CD14-positive monocyte (primary cell): ENCODE measurements at regions not wholly inside any gene's neighbourhood (a gene's known extent, or its start where the extent isn't known, plus 50 kb on each side); places are given as distances from the start of the nearest gene placed in this dataset.

Experiments
- DNase-seq, 3 donors: peaks; one replicate each; pipeline ENCODE4 v3.0.0-alpha.2; 2011 to 2022
- H2AFZ ChIP-seq: 2 replicates; pipeline ENCODE4 v1.6.0; 2012; ENCODE audit warnings: mild to moderate bottlenecking, low read depth, low read length, inconsistent platforms; ENCODE audit not compliant: insufficient read depth, poor library complexity, severe bottlenecking
- H3K27ac ChIP-seq, 2 donors: 1 replicate in 1 of 2; 2 replicates in 1 of 2; pipeline ENCODE4 v1.5.1; 2012 to 2013; ENCODE audit warnings: low read length in 2 of 2, control low read depth in 1 of 2, inconsistent platforms in 1 of 2, low read depth in 1 of 2, mild to moderate bottlenecking in 1 of 2
- H3K27me3 ChIP-seq, 2 donors: one replicate each; pipeline versions ENCODE4 v1.6.0 to v1.6.1; 2011 to 2013; ENCODE audit warnings: low read length in 2 of 2; ENCODE audit not compliant: control insufficient read depth in 2 of 2, insufficient read depth in 2 of 2
- H3K36me3 ChIP-seq, 2 donors: replicated peaks in 1 of 2; 1 replicate in 1 of 2; 2 replicates in 1 of 2; pipeline versions ENCODE4 v1.5.1 to v1.6.1; 2012 to 2013; ENCODE audit warnings: low read length in 2 of 2, control low read depth in 1 of 2, inconsistent platforms in 1 of 2, mild to moderate bottlenecking in 1 of 2; ENCODE audit not compliant: insufficient read depth in 2 of 2, control insufficient read depth in 1 of 2
- H3K4me1 ChIP-seq, 2 donors: 1 replicate in 1 of 2; 2 replicates in 1 of 2; pipeline versions ENCODE4 v1.5.1 to v1.6.1; 2012 to 2013; ENCODE audit warnings: low read length in 2 of 2, control low read depth in 1 of 2, inconsistent platforms in 1 of 2, mild to moderate bottlenecking in 1 of 2, moderate library complexity in 1 of 2; ENCODE audit not compliant: insufficient read depth in 2 of 2, control insufficient read depth in 1 of 2
- H3K4me2 ChIP-seq: replicated peaks from 2 replicates; pipeline ENCODE3; 2012; ENCODE audit warnings: low read length, moderate library complexity, mild to moderate bottlenecking; ENCODE audit not compliant: poor library complexity, severe bottlenecking; ENCODE audit errors: extremely low read depth
- H3K4me3 ChIP-seq, 3 experiments: fragments of 200-600 bp in 1 of 3; sonication (generic) in 1 of 3; replicated peaks in 1 of 3; 1 replicate in 2 of 3; 2 replicates in 1 of 3; pipeline ENCODE4 v1.5.1; 2011 to 2013; ENCODE audit warnings: low read length in 3 of 3, mild to moderate bottlenecking in 3 of 3, control low read depth in 2 of 3, low read depth in 2 of 3, inconsistent platforms in 1 of 3, moderate library complexity in 1 of 3
- H3K79me2 ChIP-seq: 2 replicates; pipeline ENCODE4 v1.6.0; 2012; ENCODE audit warnings: mild to moderate bottlenecking, control low read depth, inconsistent platforms, low read length, moderate library complexity; ENCODE audit not compliant: insufficient read depth
- H3K9ac ChIP-seq: 2 replicates; pipeline ENCODE4 v1.6.0; 2017; ENCODE audit warnings: low read length, mild to moderate bottlenecking; ENCODE audit not compliant: insufficient read depth, poor library complexity, severe bottlenecking
- H3K9me3 ChIP-seq, 2 donors: replicated peaks in 1 of 2; 1 replicate in 1 of 2; 2 replicates in 1 of 2; pipeline versions ENCODE4 v1.5.1 to v1.6.1; 2012 to 2013; ENCODE audit warnings: low read length in 2 of 2, control low read depth in 1 of 2; ENCODE audit not compliant: control insufficient read depth in 1 of 2, insufficient read depth in 1 of 2
- H4K20me1 ChIP-seq: 2 replicates; pipeline ENCODE4 v1.6.0; 2012; ENCODE audit warnings: mild to moderate bottlenecking, low read length, control low read depth, moderate library complexity; ENCODE audit not compliant: insufficient read depth
- H3K27ac Mint-ChIP-seq, 7 donors: one replicate each; pipeline ENCODE4 v1.8.0; 2020; ENCODE audit warnings: mild to moderate bottlenecking in 7 of 7, mixed read lengths in 7 of 7, moderate library complexity in 6 of 7, inconsistent platforms in 2 of 7
- H3K27me3 Mint-ChIP-seq, 3 donors: one replicate each; pipeline ENCODE4 v1.8.0; 2021 to 2022; ENCODE audit warnings: low read depth in 3 of 3, mild to moderate bottlenecking in 3 of 3, mixed read lengths in 3 of 3, moderate library complexity in 3 of 3, inconsistent platforms in 1 of 3
- H3K36me3 Mint-ChIP-seq, 2 donors: one replicate each; pipeline ENCODE4 v1.8.0; 2020; ENCODE audit warnings: mixed read lengths in 2 of 2, inconsistent platforms in 1 of 2, mild to moderate bottlenecking in 1 of 2
- H3K4me1 Mint-ChIP-seq: one replicate; pipeline ENCODE4 v1.8.0; 2020; ENCODE audit warnings: mild to moderate bottlenecking, mixed read lengths
- H3K4me3 Mint-ChIP-seq, 2 donors: one replicate each; pipeline ENCODE4 v1.8.0; 2020; ENCODE audit warnings: mild to moderate bottlenecking in 2 of 2, mixed read lengths in 2 of 2, moderate library complexity in 1 of 2
- H3K9me3 Mint-ChIP-seq, 7 donors: one replicate each; pipeline ENCODE4 v1.8.0; 2020 to 2022; ENCODE audit warnings: mixed read lengths in 7 of 7, mild to moderate bottlenecking in 6 of 7, moderate library complexity in 6 of 7, inconsistent platforms in 2 of 7
- CTCF ChIP-seq: fragments of 200-600 bp; IDR thresholded peaks from one replicate; pipeline ENCODE4 v1.8.0; 2022; ENCODE audit warnings: antibody characterized with exemption, mild to moderate bottlenecking
- WGBS: methylation state at CpG from one replicate; pipeline ENCODE4 v1.1.5; 2013; ENCODE audit warnings: missing lambda C conversion rate; ENCODE audit not compliant: insufficient coverage; 5-methylcytosine and 5-hydroxymethylcytosine counted together
- intact Hi-C, 2 donors: fragments of 100-400 bp; cut with micrococcal nuclease; formaldehyde crosslinking; loops; one replicate each; pipeline versions ENCODE4 v1.15.0 to v1.15.1; 2023

- Histone ChIP-seq H3K27ac (no peak overlapping the region), H3K4me2 (no peak overlapping the region), H3K27me3 (no peaks in the 10 kb centered on the region), H3K36me3 (no peaks in the 10 kb centered on the region), H3K4me1 (no peaks in the 10 kb centered on the region), H3K9me3 (no peaks in the 10 kb centered on the region), H3K9ac (no peak overlapping the region), H2AFZ (no peak overlapping the region), H4K20me1 (no peaks in the 10 kb centered on the region), H3K4me3 (no peak overlapping the region), H3K79me2 (no peaks in the 10 kb centered on the region)
- DNase-seq = no peak
- TF ChIP-seq CTCF = no peak
- Mint-ChIP-seq H3K9me3 (peaks cover 0 to 6% (median 2%) of the 10 kb centered on the region in 7 donors), H3K27ac (no peak overlapping the region), H3K36me3 (no peaks in the 10 kb centered on the region), H3K4me1 (no peaks in the 10 kb centered on the region), H3K4me3 (no peak overlapping the region), H3K27me3 (peaks cover 2 to 15% (median 6%) of the 10 kb centered on the region in 3 donors)
- 89% methylated on average over 13 of the region's 21 CpGs for WGBS
- intact Hi-C loops = no loop called here
These were observed 132.6 kb downstream of the NR2F2 start for GRCh38 chr15:96462768-96463750.

GRCh38 chr15:96466389-96466947 lies 136.0 kb downstream of the NR2F2 start:
- H3K4me1 ChIP-seq = no peaks in the 10 kb centered on the region
- no peak for DNase-seq
- Mint-ChIP-seq H3K36me3 (no peaks in the 10 kb centered on the region), H3K4me3 (no peak overlapping the region), H3K4me1 (no peaks in the 10 kb centered on the region), H3K27me3 (peaks cover 2 to 15% (median 10%) of the 10 kb centered on the region in 3 donors), H3K27ac (no peak overlapping the region), H3K9me3 (peaks cover 0 to 4% (median 2%) of the 10 kb centered on the region in 7 donors)
- H3K9me3 ChIP-seq = no peaks in the 10 kb centered on the region
- H3K27ac ChIP-seq = no peak overlapping the region
- no peaks in the 10 kb centered on the region for H3K79me2 ChIP-seq
- no CpG with 5 or more reads among the region's 4 CpGs for WGBS
- no peak for TF ChIP-seq CTCF
- no peaks in the 10 kb centered on the region for H4K20me1 ChIP-seq
- no peaks in the 10 kb centered on the region for H3K36me3 ChIP-seq
- no peak overlapping the region for H3K9ac ChIP-seq
- no peak overlapping the region for H3K4me3 ChIP-seq
- H3K4me2 ChIP-seq = no peak overlapping the region
- intact Hi-C loops = no loop called here
- no peak overlapping the region for H2AFZ ChIP-seq
- H3K27me3 ChIP-seq = no peaks in the 10 kb centered on the region
